ENCODE measurements at regions not wholly inside any gene's neighbourhood (a gene's known extent, or its start where the extent isn't known, plus 50 kb on each side); places are given as distances from the start of the nearest gene placed in this dataset.

- no peak for DNase-seq
These were observed 107.4 kb upstream of the NAV3 start for GRCh38 chr12:77723308-77723707.

- DNase-seq: no peak
These were observed 108.2 kb upstream of the NAV3 start for GRCh38 chr12:77722536-77722935.

GRCh38 chr12:77720258-77720657 is 110.4 kb upstream of the NAV3 start:
- DNase-seq: no peak

- no peak for DNase-seq
These were observed 120.5 kb upstream of the NAV3 start for GRCh38 chr12:77710209-77710608.

DNA sequence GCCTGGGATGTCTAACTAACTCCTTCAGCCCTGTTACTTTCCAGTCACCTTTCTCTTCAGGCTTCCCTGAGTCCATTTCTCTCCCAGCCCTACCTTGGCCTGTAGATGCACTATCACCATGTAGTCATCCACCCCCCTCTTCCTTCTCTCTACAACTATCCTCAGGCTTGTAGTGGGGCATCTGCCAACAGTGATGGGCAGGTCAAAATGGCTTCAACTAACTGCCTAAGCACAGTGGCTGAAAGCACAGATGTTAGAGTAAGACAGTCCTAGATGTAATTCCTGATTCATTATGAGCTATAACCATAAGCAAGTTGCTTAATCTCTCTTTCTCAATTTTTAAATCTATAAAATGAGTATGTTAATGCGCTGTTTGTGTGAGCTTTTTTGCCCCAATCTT is 133.6 kb upstream of the NAV3 start:
- no peak for DNase-seq

GRCh38 chr12:77696183-77696582 is 134.5 kb upstream of the NAV3 start:
- DNase-seq: no peak

DNA sequence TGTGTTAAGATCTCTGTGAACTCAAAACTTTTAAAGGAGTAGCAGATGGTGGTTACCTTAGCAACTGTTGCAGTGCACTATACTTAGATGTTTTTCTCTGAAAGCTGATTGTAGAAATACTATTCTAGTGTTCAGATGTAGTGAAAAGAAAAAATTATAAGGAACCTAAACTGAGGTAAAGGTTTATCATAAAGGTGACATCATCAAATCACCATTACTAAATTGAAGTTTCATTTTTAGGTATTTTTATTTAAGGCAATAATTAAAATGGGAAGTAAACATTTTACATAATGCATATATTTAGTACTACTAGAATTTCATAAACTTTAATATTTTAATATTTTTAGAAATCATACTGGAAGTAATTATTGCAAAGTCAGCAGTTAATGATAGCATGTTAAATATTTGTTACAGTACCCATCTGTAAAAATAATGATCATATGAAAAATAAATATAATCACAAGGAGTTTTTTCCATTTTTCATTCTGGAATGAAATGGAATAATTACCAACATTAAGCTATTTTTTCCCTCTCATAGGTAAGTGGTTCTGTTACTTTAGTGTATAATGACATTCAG is 141.1 kb upstream of the NAV3 start:
- DNase-seq: no peak

GRCh38 chr12:77687321-77687720 is 143.4 kb upstream of the NAV3 start:
- no peak for DNase-seq

- DNase-seq: peak; percentile 10
These were observed 143.9 kb upstream of the NAV3 start for GRCh38 chr12:77686760-77687159.

- DNase-seq: no peak
These were observed 144.8 kb upstream of the NAV3 start for GRCh38 chr12:77685901-77686300.

DNA sequence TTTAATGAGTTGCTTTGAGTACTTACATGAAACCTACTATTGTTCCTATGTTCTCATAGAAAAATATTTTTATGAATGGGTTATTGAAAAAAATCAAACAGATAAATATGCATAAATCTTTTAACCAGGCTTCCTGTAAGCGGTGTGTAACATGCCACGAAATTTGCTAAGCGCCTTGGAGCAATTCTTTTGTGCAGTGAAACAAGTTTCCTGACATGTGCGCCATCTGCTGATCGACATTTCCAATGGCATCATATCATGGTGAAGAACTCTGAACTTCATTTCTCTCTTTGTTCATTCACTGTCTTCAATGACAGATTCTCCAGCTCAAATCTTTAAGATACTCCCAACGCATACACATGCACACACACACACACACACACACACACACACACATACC is 145.6 kb upstream of the NAV3 start:
- peak; percentile 60 for DNase-seq

DNA sequence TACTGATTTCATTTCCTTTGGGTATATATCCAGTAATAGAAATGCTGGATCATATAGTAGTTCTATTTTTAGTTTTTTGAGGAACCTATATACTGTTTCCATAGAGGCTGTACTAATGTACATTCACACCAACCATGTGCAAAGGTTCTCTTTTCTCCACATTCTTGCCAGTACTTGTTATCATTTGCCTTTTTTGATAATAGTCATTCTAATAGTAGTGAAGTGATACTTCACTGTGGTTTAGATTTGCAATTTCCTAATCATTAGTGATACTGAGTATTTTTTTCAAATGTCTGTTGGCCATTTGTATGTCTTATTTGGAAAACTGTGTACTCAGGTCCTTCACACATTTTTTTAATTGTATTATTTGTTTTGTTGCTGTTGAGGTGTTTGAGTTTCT is 148.2 kb upstream of the NAV3 start:
- DNase-seq: no peak

DNA sequence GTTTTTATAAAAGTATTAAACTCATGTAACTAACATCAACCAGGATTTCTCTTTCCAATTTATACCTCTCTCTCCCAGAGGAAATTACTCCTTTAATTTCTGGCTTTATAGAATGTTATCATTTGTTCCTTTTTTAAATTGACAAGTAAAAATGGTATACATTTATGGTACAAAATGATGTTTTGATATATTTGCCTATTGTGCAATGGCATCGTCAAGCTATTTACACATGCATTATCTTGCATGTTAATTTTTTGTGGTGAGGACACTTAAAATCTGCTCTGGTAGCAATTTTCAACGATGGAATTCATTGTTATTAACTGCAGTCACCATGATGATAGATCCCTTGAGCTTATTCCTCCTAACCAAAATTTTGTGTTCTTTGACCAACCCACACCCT is 149.0 kb upstream of the NAV3 start:
- no peak for DNase-seq

GRCh38 chr12:77679686-77680085 is 151.0 kb upstream of the NAV3 start:
- no peak for DNase-seq

- DNase-seq: no peak
These were observed 152.1 kb upstream of the NAV3 start for GRCh38 chr12:77678621-77679020.

- no peak for DNase-seq
These were observed 163.6 kb upstream of the NAV3 start for GRCh38 chr12:77667101-77667500.

- DNase-seq: no peak
These were observed 182.0 kb upstream of the NAV3 start for GRCh38 chr12:77648716-77649115.

- no peak for DNase-seq
These were observed 184.6 kb upstream of the NAV3 start for GRCh38 chr12:77645966-77646598.

GRCh38 chr12:77644915-77645605 is 185.6 kb upstream of the NAV3 start:
- DNase-seq: no peak

DNA sequence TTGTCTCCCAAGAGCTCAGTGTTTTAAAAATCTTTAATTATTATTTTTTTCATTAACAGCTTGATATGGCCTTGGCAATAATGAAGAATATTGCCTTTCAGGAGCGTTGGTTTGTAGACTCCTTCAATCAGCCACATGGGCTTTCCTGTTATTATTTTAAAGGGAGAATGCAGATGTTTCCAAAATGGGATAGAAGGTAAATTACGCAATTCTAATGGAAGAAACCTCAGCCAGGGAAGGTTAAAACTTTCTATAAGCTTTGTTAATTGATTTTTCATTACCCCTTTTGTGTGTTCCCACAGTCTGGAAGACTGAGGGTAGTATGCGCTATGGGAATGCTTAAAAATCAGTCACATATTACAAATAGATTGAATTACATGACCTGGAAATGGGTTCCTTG is 188.4 kb upstream of the NAV3 start:
- DNase-seq: no peak

DNA sequence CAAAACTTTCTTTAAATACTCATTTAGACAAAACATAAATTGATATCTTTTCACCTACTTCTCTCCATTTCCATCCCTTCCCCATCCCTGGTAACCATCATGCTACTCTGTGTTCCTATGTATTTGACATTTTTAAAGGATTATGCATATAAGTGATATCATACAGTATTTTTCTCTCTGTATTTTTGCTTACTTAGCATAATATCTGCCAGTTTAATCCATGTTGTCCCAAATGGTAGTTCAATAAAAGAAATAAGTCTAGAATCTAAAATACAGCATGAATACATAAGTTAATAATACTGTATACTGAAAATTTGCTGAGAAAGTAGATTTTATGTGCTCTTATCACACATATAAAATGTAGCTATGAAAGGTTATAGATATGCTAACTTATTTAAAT is 190.3 kb upstream of the NAV3 start:
- DNase-seq: no peak

DNA sequence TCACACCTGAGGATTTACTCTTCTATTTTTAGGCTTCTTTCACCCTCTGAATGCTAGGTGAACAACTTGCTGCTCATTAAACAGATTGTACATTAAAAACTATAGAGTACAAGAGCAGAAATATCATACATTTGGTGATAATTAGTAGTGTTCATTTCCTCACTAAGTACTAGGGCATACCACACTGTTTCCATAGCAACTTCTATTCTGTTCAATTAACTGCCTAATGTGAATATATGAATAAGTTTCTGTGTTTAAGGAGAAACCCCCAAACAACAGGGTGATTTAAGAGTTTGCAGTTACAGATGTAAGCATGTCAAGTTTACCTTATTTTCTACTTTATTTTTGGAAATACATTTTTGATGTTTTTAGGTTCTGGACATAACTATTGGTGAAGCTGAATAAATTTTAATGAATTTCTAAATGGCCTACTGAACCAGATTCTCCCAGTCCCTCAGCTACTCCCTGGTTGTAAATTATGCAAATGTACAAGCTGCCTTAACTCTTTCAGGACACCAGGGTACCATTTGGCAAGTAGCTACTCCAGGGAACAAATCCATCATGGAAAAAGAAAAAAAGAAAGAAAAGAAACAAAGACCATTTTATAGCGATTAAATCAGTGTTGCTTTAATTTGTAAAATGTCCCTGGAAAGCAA is 199.8 kb upstream of the NAV3 start:
- no peak for DNase-seq

DNA sequence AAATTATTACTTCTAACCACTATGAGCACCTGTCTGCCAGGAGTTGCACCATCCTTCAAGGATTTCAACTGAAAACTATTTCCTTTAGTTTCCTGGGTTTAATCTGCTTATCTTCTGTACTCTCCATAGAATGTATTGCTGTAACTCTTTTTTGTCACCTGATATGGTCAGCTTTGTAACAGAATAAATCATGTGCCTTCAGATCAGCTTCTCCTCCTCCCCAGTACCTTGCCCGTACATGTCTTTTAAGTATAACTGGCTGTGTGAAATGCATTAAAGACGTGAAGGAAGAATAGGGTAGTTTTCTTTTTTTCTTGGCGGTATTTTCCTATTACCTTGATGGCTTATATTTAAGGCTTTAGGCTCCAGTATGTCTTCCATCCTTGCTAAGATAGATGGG is 200.3 kb upstream of the NAV3 start:
- no peak for DNase-seq
